Suppressor macrophage treated with lipopolysaccharide for 1 hour (primary cell): ENCODE measurements at regions not wholly inside any gene's neighbourhood (a gene's known extent, or its start where the extent isn't known, plus 50 kb on each side); places are given as distances from the start of the nearest gene placed in this dataset.

Experiments used
- DNase-seq, 3 donors: peaks; one replicate each; pipeline ENCODE4 v3.0.0-alpha.2; 2020 to 2022

- no peak for DNase-seq
These were observed 68.6 kb upstream of the SYT1 start for GRCh38 chr12:78795934-78796445.

DNA sequence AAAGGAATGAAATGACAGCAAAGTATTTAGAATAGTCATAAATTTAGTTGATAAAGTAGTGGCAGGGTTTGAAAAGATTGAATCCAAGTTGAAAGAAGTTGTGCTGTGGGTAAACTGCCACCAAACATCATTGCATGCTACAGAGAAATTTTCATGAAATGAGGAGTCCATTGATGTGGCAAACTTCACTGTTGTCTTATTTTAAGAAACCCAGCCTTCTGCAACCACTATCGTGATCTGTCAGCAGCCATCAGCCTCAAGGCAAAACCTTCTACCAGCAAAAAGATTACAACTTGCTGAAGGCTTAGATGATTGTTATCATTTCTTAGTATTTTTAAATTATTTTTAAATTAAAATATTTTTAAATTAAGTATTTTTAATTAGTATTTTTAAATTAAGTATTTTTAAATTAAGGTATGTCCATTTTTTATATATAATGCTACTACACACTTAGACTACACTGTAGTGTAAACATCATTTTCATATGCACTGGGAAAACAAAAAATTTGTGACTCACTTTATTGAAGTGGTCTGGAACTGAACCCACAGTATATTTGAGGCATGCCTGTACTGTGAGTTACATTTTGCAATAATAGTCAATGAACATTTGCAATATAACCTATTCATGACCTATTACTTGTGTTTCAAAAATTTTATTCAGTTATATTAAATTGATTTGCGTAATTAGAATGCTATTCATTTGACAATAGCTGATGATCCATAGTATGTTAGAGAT lies 67.2 kb upstream of the SYT1 start:
- no peak for DNase-seq

DNA sequence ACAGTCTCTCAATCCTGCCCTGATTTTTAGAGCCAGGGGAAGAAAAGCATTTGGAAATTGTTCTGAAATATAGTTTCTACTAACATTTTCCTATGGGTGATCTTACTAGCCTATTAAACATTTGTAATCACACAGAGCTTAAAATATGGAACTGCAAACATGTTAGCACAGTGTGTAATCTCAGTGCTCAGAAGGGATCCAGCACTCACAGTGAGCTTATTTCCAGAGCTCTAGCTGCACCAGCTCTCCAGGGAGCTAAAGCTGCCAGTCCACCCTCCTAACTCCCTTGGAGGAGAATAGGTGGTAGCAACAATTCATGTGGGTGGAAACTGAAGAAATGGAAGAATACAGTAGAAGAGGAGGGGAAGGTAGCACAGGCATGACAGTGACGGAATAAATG lies 64.9 kb upstream of the SYT1 start:
- no peak for DNase-seq

DNA sequence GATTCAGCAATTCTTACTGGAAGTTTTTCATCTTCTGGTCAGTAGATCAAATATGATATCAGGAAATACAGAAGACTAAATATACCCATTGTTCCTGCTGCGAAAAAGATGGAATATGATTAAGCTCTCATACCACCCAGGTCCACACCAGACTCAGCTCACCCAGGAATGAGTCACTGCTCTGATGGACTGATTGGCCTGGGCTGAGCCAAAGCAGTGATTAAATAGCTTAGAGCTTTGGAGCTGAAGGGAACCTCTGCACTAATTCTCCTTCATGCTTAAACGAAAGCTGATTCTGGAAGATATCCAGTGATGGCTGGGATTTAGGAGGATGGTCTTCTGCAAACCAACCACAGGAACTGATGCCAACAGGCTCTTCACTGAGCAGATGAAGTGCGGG lies 62.0 kb upstream of the SYT1 start:
- no peak for DNase-seq

DNA sequence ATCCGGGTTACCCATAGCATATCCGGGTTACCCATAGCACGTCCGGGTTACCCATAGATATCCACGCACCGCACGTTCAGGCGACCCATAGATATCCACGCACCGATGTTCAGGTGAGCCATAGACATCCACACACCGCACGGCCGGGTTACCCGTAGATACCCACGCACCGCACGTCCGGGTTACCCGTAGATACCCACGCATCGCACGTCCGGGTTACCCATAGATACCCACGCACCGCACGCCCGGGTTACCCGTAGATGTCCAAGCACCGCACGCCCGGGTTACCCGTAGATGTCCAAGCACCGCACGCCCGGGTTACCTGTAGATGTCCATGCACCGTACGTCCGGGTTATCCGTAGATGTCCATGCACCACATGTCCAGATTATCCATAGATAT lies 60.3 kb upstream of the SYT1 start:
- DNase-seq = no peak
